Left forelimb (tissue), 1 donor: ENCODE measurements at regions not wholly inside any gene's neighbourhood (a gene's known extent, or its start where the extent isn't known, plus 50 kb on each side); places are given as distances from the start of the nearest gene placed in this dataset.

Experiments used
- DNase-seq: peaks from one replicate; pipeline ENCODE4 v3.0.0-alpha.2; 2018; ENCODE audit warnings: low spot score

DNA sequence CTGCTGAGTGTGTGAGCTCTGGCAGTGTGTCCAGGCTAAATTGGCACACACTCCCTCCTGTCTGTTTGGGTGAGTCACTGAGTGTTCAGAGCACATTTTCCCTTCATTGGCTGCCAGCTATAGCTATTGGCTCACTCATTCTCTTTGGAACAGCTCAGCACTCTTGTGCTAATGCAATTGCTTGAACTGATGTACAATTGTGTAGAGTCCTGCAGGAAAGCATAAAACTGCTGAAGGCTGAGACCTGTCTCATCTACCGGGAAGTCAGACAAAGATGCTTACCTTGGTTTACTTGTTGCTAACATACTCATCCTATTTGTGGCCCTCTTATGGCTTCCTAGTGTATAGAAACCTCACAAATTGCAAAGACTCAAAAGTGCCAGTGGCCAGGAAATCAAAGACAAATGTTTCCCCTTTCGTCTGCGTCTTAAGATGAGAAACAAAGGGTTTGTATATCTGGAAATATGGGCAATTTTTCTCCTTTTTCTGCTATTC, 351.0 kb downstream of the BCKDHB start:
- DNase-seq, result peak; percentile 82

GRCh38 chr6:80456724-80457438, 350.4 kb downstream of the BCKDHB start:
- no peak for DNase-seq

GRCh38 chr6:80454661-80455365, 348.3 kb downstream of the BCKDHB start:
- no peak for DNase-seq

DNA sequence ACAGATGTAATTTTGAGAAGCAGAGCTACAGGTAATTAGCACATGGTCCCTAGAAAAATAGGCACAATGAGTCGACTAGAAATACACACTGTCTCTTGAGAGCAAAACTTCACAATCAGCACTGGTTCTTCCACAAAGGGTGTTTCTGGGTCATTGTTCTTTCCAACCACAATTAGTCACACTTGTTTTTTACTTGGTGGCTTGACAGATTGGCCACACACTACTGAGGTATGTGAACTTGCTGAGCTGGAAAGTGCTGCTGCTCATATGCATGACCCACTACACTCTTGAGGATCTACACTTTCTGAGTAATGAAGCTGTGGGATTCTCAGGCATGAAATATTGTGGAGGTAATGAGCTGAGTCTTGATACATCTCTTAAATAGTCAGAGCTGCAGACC, 347.7 kb downstream of the BCKDHB start:
- no peak for DNase-seq

- no peak for DNase-seq
These were observed 343.3 kb downstream of the BCKDHB start for GRCh38 chr6:80449726-80450125.

- no peak for DNase-seq
These were observed 340.1 kb downstream of the BCKDHB start for GRCh38 chr6:80446454-80447045.

DNA sequence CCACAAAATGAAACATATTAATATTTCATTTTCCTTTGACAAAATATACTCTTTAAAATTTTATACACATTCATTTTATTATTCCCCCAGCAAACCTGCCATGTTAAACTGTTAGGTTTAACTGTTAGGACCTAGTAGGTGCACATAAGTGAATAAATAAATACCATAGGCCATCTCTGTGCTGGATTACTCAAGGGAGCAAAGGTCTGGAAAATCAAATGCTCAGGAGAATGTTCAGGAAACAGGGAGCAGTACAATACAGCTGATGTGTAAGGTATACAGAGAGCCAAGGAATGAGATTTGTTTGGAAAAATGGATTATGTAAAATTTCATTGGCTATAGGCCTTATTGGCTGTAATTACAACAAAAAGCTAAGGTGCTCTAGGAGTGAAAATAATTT, 339.3 kb downstream of the BCKDHB start:
- DNase-seq, result no peak

DNA sequence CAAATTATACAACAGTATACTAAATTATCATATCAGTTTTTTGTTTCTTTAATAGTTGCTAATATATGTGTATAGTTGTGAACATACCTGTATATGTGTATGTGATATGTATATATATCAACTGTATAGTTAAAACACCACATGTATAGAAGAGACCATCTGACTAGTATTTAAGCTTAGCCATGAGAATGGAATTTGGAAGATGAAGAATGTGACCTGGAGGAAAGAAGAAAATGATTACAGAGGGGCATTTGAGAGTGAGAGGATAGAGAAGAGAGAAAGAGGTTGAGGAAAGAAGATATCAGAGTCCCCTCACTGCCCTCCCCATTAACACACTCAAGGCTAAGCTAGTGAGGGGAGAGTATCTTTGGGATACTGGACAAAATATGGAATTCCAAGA, 335.9 kb downstream of the BCKDHB start:
- DNase-seq, result no peak

GRCh38 chr6:80441131-80441530, 334.7 kb downstream of the BCKDHB start:
- DNase-seq, result no peak

GRCh38 chr6:80440496-80441115, 334.1 kb downstream of the BCKDHB start:
- no peak for DNase-seq

- DNase-seq, result no peak
These were observed 333.4 kb downstream of the BCKDHB start for GRCh38 chr6:80439721-80440470.

DNA sequence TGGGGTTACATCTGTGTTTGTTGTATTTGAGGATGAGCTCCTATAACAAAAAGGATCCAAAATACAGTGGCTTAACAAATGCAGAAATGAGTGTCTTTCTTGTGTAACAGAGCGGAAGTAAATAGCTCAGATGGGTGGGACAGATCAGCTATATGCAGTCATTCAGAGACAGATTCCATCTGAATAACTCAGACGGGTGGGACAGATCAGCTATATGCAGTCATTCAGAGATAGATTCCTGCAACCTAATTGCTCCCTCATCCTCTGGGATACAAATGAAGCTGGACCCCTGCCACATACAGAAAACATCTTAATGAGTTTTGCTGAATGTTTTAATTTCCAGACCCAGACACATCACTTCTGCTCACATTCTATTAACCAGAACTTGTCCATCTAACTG, 332.3 kb downstream of the BCKDHB start:
- no peak for DNase-seq

- no peak for DNase-seq
These were observed 331.3 kb downstream of the BCKDHB start for GRCh38 chr6:80437801-80438200.

DNA sequence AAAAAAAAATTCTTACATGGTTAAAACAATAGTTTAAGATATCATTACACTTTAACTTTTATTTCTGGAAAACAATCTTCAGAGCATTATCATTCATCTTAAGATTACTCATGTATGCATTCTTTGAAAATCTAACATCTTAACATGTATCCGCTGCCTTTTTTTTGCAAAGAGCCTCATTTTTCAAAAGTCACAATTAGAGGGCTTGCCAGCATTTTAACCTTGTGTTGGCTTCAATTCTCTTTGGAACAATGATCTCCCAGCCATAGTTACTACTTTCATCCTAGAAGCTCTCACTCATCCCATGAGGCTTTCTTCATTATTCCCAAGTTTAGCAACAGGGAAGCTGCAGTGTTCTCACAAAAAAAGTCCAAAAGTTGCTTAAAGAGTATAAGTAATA, 330.8 kb downstream of the BCKDHB start:
- DNase-seq, result no peak

- no peak for DNase-seq
These were observed 330.2 kb downstream of the BCKDHB start for GRCh38 chr6:80436663-80437062.

DNA sequence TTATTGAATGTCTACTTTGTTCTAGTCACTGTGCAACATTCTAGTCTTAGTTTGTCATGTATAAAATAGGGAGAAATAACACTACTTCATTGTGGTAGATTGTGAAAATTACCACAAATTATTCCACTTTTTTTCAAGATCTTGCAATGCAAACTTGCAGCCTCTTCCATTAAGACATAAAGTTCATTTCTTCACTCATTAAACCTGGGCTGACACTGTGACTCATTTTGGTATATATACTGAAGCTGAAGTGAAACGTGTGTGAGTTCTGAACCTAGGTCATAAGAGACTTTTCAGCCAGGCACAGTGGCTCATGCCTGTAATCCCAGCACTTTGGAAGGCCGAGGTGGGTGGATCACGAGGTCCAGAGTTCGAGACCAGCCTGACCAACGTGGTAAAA, 329.0 kb downstream of the BCKDHB start:
- DNase-seq, result no peak

DNA sequence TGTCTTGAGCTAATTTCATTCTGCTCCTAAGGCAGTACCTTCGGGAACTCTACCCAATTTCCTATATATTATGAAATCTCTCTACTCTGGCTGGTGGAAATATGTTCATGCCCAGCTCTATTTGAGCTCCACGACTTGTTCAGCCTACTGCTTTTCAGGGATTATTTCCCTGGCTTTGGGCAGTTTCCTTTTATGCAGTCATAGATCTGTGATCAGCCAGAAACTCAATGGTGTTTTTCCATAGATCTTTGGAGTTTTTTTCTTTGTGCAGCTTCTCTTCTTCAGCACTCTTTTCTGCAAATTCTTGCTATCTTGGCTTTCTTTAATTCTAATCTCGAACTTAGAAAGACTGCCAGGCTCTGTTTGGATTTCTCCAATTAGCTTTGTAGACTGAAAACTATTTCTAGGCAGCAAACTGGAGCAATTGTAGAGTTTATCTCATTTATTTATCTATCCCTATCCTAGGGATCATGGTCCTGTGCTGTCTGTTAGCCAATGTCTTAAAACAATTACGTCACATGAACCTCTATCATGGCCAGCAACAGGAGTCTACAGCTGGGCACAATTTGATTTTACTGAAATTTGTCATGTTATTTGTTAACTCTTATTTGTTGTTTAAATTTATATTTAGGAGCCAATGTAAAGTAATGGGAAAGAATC, 328.4 kb downstream of the BCKDHB start:
- DNase-seq, result no peak

- DNase-seq, result no peak
These were observed 327.2 kb downstream of the BCKDHB start for GRCh38 chr6:80433673-80434025.

DNA sequence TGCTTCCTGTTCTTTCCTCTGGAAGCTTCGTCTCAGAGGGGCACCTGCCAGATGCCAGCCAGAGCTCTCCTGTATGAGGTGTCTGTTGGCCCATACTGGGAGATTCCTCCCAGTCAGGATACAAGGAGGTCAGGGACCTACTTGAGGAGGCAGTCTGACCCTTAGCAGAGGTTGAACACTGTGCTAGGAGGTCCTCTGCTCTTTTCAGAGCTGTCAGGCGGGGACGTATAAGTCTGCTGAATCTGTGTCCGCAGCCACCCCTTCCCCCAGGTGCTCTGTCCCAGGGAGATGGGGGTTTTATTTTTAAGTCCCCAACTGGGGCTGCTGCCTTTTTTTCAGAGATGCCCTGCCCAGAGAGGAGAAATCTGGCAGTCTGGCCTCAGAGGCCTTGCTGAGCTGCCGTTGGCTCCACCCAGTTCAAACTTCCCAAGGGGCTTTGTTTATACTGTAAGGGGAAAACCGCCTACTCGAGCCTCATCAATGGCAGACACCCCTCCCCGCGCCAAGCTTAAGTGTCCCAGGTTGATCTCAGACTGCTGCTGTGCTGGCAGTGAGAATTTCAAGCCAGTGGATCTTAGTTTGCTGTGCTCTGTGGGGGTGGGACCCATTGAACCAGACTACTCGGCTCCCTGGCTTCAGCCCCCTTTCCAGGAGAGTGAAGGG, 326.7 kb downstream of the BCKDHB start:
- no peak for DNase-seq

GRCh38 chr6:80425089-80425823, 318.8 kb downstream of the BCKDHB start:
- DNase-seq, result no peak
